HG02884 (cell line): ENCODE measurements at regions not wholly inside any gene's neighbourhood (a gene's known extent, or its start where the extent isn't known, plus 50 kb on each side); places are given as distances from the start of the nearest gene placed in this dataset.

Experiments
- ATAC-seq: cut with Tn5 transposase; IDR thresholded peaks from one replicate; pipeline ENCODE4 v1.9.1; 2021; ENCODE audit warnings: mild to moderate bottlenecking, moderate library complexity; ENCODE audit not compliant: unreplicated experiment

DNA sequence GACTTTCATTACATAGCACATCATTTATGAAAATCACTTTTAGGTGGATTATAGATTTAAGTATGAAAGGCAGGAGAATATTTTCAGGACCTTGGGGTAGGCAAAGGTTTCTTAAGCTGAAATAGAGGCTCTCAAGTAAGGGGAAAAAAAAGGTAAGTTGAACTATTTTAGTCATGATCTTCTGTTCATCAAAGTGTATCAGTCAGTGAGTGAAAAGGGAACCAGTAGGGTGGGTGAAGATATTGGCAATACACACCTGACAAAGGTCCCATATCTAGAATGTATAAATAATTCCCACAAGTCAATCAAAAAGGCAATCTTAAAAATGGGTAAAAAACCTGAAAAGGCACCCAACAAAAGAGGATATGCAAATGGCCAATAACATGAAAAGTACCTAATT lies 218.6 kb downstream of the KLF13 start:
- ATAC-seq = no peak

DNA sequence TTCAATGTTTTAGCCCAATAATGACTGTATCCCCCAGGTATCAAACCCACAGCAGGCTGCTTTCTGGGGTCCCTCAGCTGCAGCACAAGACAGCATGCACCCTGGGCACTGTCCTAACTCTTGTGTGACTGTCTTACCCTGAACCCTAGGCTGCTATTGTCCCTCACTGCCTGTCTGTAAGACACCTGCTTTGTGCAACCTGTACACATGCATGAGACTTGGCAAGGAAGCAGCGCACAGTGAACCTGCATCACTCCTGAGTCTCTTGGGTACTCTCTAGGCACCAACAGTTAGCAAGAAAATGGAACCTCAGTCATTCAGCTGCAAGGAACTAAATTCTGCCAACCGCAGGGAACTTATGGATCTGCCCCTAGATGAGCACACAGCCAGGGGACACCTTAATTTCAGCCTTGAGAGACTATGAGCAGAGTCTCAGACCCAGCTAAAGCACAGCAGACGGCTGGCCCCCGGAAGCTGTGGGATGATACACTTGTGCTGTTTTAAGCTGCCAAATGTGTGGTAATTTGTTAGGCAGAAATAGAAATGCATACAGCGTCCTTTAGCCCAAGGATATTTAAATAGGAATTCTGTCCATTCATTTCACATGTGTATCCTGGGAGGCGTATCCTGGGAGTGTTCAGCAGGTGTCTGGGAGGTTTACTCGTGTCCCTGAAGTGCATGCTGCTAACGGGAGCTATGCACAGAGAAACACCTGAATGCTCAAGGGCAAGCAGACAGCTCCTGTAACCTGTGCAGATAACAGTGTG lies 223.8 kb downstream of the KLF13 start:
- no peak for ATAC-seq

DNA sequence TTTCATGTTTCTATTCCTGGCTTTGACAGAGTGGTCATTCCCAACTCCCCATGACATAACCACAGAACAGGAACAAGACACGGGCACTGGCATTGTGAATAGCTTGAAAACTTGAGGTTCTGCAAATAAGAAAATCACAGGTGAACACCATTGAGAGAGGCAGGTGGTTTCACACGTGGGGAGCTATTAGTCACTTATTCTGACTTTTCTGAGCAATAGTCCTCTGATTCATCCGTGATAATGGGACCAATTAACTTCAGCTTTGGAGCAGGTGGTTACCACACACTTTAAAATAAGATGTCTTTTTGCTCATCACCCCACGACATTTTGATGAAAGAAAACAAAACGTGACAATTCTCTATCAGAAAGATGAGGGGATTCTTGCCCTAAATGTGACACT lies 224.7 kb downstream of the KLF13 start:
- no peak for ATAC-seq

DNA sequence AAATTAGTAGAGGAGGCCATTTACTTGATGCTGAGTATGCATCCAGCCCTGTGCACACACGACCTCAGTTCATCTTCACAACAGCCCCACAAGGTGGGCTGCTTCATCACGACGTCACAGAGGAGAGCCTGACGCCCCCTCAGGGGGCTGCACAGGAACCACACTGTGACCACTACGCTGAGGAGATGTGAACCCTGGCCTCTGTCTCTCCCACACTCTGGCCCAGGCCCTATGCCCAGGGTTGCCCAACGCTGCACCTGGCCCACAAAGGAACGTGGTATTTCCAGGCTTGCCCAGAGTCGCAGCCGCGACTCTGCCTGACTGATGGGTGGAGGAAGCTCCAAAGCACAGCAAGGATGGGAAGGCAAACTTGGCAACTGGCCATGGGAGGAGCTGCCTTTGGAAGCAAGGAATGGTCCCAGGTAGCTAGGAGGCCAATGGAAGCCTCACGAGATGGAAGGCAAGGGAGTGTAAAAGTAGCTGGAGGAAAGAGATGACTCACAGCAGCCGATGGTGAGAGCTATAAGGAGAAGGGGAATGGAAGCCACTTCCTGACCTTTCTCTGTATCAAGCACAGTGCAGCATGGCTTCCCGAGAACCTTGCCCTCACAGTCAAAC lies 226.0 kb downstream of the KLF13 start:
- no peak for ATAC-seq

DNA sequence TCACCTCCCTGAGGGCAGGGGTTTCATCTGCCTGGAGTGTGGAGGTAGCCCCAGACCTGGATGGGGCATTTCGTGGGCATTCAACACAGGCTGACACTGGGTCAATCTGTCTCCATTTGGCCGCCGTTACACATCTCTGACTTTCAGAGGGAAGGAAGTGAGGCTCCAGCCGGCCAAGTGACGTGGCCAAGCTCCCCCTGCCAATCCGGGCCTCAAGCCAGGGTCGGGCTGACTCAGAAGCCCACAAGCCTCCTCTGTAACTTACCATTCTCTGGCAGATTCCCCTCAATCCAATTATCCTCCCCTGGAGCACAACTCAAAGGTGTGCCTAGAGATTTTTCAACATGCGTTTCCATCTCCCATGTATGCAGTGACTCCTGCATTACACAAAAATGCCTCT lies 227.6 kb downstream of the KLF13 start:
- ATAC-seq = no peak

DNA sequence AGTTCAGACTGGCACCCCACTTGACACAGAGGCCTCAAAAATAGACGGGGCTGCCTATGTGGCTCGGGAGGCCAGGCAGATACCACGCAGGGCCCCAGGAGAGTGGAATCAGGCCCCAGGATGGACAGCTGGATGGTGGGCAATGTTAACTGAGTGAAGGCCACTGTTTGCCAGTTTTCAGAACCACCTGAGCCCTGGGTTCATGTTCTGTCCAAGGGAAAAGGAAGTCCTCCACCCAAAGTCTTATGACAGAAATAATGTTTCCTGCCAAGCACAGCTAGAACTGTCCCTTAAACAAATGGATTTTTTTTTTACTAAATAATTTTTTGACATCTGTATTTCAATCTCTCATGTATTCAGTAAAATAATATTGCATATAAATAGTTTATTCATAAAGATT lies 228.4 kb downstream of the KLF13 start:
- no peak for ATAC-seq

DNA sequence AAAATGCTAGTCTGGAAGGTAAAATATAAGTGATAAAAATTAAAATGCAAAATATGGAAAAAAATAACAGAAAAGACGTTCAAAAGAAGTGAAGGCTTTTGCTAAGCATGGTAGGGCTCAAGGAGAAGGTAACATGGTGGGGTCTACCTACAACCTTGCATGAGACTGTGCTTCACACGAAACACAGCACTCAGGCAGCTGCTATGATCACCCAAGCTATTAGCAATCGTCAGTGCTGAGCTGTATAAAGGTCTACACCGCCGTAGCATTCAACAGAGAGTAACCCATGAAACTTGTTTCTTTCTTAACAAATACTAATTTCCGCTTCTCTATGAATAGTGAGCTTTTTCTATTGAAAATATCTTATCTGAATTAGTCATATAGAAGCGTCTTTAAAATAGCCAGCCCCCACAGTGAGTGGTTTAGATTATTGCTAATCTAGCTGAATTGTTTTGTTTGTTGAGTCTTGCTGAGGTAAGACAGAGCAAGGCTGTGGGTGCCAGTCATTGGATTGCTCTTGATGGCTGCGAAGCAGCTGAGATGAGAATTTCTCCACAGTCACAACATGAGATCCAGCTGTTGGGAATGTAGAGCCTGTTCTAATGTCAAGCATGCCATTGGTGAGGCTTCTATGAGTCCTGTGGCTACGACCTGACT lies 230.0 kb downstream of the KLF13 start:
- no peak for ATAC-seq

DNA sequence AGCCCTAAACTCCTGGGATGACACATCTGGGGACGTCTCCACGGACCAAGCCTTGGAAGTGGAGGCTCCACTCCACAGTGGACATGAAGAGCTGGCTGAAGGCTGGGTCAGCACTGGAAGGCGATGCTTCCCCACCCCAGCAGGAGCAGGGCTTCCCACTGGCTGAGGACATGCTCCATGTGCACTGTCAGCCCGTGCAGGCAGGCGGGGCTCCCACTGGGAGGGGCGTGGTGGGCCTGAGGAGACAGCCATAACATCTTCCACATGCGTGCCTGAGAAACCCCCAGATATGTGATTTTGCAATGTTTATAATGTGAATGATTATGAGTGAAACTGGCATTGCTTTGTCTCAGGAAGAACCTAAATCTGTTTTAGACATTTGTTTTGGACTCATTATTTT lies 231.3 kb downstream of the KLF13 start:
- ATAC-seq = no peak

DNA sequence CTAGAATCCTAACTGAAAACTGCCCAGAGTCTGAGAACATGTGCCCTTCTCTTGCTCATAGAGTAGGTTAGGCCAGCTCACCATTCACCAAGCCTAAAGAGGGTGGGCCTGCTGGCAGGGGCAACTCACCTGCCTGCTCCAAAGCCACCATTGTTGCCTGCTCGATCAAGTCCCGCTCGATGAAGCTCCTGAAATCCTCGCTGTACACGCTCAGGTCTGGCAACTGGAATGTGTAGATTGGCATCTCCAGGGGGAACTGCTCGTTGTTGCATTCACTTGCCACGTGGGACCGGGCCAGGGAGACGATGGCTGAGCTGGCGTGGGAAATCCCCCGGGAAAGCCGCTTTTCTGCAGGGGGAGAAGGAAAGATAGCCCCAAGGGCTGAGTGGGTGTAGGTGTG lies 232.2 kb downstream of the KLF13 start:
- ATAC-seq = no peak

DNA sequence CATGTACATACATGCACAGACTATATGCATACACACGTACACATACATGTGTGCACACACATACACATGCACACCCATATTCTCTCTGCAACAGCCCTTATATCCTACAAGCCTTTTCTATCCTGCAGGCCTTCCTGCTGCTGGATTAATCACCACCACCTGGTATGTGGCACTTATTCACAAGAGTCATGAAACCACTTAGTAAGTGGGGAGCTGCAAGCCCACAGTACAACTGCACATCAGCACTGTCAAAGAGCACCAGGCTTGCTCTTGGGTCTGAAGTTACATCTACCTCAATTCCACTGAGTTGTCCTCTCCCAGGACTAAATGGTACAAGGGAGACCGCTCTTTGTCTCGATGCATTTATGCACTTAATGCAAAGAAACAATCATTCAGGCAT lies 233.2 kb downstream of the KLF13 start:
- ATAC-seq = no peak

DNA sequence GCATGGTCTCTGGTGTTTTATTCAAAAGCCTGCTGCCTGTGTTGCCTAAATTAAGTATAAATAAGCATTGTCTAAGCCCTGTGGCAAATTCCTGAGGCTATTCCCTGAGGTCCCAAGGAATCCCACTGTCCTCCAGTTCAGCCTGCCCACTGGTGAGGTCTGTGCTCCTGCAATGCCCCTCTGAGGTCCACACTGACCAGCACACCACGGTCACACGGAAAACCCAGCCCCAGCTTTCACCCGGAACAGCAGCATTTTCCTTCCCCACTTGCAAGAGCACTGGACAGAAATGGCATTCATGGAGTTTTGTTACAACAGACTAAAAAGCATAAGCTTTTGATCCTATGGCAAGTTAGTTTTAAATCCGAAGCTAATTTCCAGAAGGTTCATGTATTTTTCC lies 234.0 kb downstream of the KLF13 start:
- ATAC-seq = no peak

DNA sequence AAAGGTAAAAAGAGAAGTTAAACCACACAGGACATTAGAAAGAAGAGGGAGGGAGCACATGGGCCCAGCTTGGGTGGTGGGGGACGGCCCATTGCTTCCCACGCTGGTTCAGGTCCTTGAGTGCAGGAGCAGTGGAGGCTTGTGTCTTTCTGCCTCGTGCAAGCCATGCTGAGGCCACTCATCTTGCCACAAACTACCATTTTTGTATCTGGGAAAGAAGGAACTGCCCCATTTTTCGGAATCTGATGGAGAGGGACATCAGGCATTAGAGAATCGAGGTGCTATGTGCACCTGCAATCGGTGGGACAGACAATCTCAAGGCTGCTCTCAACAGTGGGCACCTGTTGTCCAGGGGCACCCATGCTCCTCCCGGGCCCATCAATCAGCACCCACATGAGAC lies 234.5 kb downstream of the KLF13 start:
- no peak for ATAC-seq

DNA sequence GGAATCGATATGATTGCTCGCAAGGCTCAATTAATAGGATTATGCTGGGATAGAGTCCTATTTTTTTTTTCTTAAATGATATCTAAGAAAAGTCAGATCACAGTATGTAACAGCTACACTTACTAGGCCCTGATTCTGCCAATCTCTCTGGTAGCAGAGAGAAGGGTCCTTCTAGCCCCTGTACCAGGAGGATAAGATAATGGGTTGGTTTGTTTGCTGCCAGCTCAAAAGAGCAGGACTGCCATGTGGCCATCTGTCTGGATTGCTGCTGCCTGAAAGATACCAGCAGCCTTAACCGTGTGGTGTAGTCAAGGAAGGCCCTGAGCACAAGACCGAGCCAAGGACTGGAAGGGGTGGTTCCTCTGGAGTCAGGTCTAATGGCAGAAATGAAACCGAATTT lies 236.4 kb downstream of the KLF13 start:
- ATAC-seq = no peak

DNA sequence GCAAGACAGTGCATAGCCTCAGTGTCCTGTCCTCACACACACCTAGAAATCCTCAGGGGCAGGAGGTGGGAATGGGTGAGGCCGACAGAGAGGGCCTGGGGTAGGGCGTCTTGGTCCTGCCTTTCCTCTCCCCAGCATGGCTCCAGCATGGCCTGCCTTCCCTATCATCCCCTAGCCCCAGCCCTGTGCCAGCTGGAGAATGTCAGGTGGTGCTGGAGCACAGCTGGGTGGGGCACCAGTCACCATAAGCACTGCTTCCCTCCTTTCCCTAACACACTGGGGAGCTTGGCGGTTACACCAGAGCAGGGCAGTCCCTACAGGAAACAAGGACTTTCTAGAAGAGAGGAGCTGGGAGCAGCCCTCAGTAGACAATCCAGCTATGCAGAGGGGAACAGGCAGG lies 236.8 kb downstream of the KLF13 start:
- ATAC-seq = no peak

DNA sequence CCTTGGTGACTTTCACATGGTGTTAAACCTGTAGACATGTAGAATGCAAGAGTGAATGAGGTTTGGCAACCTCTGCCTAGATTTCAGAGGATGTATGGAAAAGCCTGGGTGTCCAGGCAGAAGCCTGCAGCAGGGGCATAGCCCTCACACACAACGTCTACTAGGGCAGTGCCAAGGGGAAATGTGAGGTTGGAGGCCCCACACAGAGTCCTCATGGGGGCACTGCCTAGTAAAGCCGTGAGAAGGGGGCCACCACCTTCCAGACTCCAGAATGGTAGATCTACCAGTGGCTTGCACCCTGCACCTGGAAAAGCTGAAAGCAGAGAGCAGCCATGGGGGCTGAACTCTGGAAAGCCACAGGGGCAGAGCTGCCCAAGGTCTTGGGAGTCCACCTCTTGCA lies 241.2 kb downstream of the KLF13 start:
- no peak for ATAC-seq

DNA sequence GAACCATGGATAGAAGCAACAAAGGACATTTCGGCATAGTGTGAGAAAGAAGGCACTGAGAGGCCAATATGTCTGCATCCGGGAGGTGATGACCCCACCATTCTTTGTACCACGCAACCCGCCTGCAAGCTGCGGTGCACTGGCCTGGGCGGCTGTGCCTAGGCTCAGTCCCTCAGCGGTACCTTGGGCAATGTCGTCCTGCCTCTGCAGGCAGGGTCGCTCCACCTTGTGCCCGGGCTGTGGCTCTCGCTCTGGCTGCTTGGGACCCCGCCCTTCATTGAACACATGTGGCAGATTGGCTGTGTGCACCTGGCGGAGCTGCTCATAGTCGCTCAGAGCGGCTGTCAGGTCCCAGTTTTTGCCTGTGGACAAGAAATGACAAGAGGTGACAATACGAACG lies 243.2 kb downstream of the KLF13 start:
- no peak for ATAC-seq

DNA sequence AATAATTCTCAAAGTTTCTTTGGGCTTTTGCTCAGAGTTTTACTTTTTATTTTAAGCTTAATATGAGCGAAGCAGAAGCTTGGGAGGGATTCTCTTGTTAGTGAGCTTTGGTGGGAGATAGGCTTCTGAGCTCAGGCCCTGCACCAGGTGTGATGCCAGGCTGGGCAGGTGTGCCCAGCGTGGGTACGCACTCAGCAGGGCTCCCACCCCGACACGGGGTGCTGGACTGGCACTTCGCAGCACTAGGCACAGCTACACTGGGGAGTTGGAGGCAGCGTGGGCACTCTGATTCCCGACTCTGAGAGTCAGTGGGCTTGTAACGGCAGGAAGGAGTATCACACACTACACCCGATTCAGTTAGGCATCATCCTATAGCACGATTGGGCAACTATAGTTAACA lies 244.0 kb downstream of the KLF13 start:
- ATAC-seq = no peak

DNA sequence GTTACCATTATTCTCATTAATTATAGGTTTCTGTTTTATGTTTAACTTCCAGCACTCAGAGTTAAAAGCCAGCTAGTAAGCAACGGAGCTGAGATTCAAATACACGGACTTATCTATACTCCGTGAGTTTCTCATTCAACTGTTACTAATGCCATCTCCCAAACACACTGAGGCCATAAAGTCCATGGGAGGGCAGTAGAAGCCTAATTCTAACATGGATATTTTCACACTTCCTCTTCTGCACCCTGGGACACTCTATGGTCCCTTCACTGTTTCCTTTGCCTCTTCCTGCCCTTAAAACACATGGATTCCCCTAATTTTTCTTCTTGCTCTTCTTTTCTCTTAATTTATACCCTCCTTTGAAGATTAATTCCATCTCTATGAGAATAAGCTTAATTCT lies 245.0 kb downstream of the KLF13 start:
- ATAC-seq = no peak

DNA sequence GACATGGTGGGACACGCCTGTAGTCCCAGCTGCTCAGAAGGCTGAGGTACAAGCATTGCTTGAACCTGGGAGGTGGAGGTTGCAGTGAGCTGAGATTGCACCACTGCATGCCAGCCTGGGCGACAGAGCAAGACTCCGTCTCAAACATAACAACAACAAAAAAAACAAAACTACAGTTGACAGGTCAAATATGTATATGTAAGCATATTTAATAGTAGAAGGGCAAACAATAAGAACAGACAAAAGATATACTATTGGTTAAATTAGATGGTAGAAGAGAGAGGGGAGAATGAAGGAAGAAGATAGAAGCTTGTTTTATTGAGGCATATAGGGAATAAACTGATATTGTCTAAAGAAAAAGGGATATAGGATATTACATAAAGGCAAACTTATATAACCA lies 247.1 kb downstream of the KLF13 start:
- no peak for ATAC-seq

DNA sequence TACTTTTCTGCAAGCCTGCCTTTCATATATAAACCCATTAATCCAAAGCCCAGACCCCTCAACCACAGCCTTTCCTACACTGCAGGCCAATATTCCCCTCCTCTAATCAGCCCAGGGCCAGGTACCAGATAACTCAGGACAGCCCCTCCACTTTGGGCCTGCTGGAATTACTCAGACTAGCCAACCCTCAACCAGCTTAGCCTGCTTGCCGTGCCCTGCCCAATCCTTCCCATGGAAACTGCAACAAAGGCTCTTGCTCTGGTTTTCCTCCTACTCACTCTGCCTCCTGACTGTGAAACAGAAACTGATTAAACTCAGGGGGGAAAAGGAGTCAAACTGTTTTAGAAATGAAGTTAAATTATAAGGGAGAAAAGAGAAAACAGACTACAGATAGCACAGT lies 248.1 kb downstream of the KLF13 start:
- ATAC-seq = no peak

DNA sequence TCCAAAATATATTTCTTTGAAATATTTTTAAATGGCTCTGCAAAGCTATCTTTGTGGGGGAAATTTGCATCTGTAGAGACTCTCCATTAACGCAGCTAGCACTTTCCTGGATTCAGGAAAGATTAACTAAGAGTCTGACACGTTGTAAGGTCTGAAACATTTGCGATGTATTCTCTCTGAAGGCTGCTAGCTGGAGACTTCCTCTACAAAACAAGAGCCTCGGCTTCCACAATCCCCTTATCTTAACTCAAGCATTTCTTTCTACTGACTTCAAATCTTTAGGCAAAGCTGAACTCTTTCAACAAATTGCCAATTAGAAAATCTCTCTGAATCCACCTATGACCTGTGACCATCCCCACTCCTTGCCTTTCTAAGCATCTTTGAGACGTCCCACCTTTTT lies 250.5 kb downstream of the KLF13 start:
- no peak for ATAC-seq

DNA sequence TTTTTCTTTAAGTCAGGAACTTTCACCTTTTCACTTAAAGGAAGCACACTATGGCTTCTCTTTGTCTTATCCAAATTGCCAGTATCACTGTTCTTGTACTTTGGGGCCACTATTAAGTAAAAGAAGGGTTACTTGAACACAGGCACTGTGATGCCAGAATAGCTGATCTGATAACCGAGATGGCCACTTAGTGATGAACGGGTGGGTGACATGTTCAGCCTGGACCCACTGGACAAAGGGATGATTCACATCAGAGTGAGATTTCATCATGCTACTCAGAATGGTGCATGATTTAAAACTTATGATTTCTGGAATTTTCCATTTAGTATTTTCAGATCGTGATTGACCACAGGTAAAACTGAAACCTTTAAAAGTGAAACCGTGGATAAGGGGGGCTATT lies 252.6 kb downstream of the KLF13 start:
- no peak for ATAC-seq
